Suprapubic skin (tissue), 4 donors: ENCODE measurements at regions not wholly inside any gene's neighbourhood (a gene's known extent, or its start where the extent isn't known, plus 50 kb on each side); places are given as distances from the start of the nearest gene placed in this dataset.

Experiments used
- DNase-seq, 2 donors: peaks; one replicate each; pipeline ENCODE4 v3.0.0-alpha.2; 2019; ENCODE audit warnings: low spot score in 2 of 2
- H3K27ac ChIP-seq: fragments of 200-600 bp; sonication (generic); one replicate; pipeline ENCODE4 v1.5.1; 2019
- H3K27me3 ChIP-seq: fragments of 200-600 bp; sonication (generic); one replicate; pipeline ENCODE4 v1.5.1; 2019
- H3K36me3 ChIP-seq: fragments of 200-600 bp; sonication (generic); one replicate; pipeline ENCODE4 v1.5.1; 2019
- H3K4me1 ChIP-seq: fragments of 200-600 bp; sonication (generic); one replicate; pipeline ENCODE4 v1.5.1; 2019
- H3K4me3 ChIP-seq: fragments of 200-600 bp; sonication (generic); one replicate; pipeline ENCODE4 v1.5.1; 2019; ENCODE audit warnings: mild to moderate bottlenecking
- H3K9me3 ChIP-seq: fragments of 200-600 bp; sonication (generic); one replicate; pipeline ENCODE4 v1.5.1; 2019
- CTCF ChIP-seq, 2 donors: fragments of 200-600 bp in 1 of 2; fragments of 450-650 bp in 1 of 2; sonication (generic) in 1 of 2; IDR thresholded peaks; one replicate each; pipeline ENCODE4 v1.5.1; 2016 to 2019; ENCODE audit warnings: antibody characterized with exemption in 2 of 2, mild to moderate bottlenecking in 1 of 2, moderate library complexity in 1 of 2
- EP300 ChIP-seq: sonication (generic); formaldehyde crosslinking; IDR thresholded peaks from one replicate; pipeline ENCODE4 v1.6.1; 2017; ENCODE audit warnings: antibody characterized with exemption
- POLR2A ChIP-seq, 2 donors: fragments of 450-650 bp; IDR thresholded peaks; one replicate each; pipeline ENCODE4 v1.6.1; 2017; ENCODE audit warnings: antibody characterized with exemption in 2 of 2, mild to moderate bottlenecking in 2 of 2, moderate library complexity in 2 of 2
- POLR2AphosphoS5 ChIP-seq, 3 donors: sonication (generic); formaldehyde crosslinking; IDR thresholded peaks; one replicate each; pipeline ENCODE4 v1.6.1; 2017; ENCODE audit warnings: antibody characterized with exemption in 3 of 3
- WGBS: methylation state at CpG from one replicate; pipeline ENCODE4 v1.1.5; 2018; 5-methylcytosine and 5-hydroxymethylcytosine counted together

GRCh38 chr6:113488061-113488460 lies 369.1 kb upstream of the MARCKS start:
- Histone ChIP-seq H3K9me3 (no peaks in the 10 kb centered on the region), H3K36me3 (no peaks in the 10 kb centered on the region), H3K27ac (no peak overlapping the region), H3K4me3 (no peak overlapping the region), H3K4me1 (peaks cover 7% of the 10 kb centered on the region), H3K27me3 (no peaks in the 10 kb centered on the region)
- TF ChIP-seq POLR2A (IDR thresholded peaks at IDR 0.05), result no peak
- TF ChIP-seq CTCF (IDR thresholded peaks at IDR 0.05), result no peak
- no peak for TF ChIP-seq EP300
- TF ChIP-seq POLR2AphosphoS5 (IDR thresholded peaks at IDR 0.05), result no peak
- WGBS, result 92% methylated on average over 2 of the region's 2 CpGs
- no peak for DNase-seq

GRCh38 chr6:113488812-113489685 lies 368.1 kb upstream of the MARCKS start:
- Histone ChIP-seq H3K9me3 (no peaks in the 10 kb centered on the region), H3K4me1 (peaks cover 7% of the 10 kb centered on the region), H3K27ac (no peak overlapping the region), H3K27me3 (no peaks in the 10 kb centered on the region), H3K36me3 (no peaks in the 10 kb centered on the region), H3K4me3 (no peak overlapping the region)
- TF ChIP-seq EP300 (no peak), POLR2A (IDR thresholded peaks at IDR 0.05) (no peak), CTCF (IDR thresholded peaks at IDR 0.05) (no peak), POLR2AphosphoS5 (IDR thresholded peaks at IDR 0.05) (no peak)
- 74% methylated on average over 4 of the region's 4 CpGs for WGBS
- no peak for DNase-seq

- Histone ChIP-seq H3K36me3 (no peaks in the 10 kb centered on the region), H3K4me1 (peaks cover 7% of the 10 kb centered on the region), H3K27ac (no peak overlapping the region), H3K4me3 (no peak overlapping the region), H3K9me3 (no peaks in the 10 kb centered on the region), H3K27me3 (no peaks in the 10 kb centered on the region)
- no peak for TF ChIP-seq POLR2A (IDR thresholded peaks at IDR 0.05)
- TF ChIP-seq CTCF (IDR thresholded peaks at IDR 0.05), result no peak
- no peak for TF ChIP-seq EP300
- TF ChIP-seq POLR2AphosphoS5 (IDR thresholded peaks at IDR 0.05), result no peak
- no peak for DNase-seq
- 72% methylated on average over 1 of the region's 1 CpG for WGBS
Measured at GRCh38 chr6:113489952-113490746, 367.0 kb upstream of the MARCKS start.

- Histone ChIP-seq H3K27me3 (no peaks in the 10 kb centered on the region), H3K27ac (no peak overlapping the region), H3K9me3 (no peaks in the 10 kb centered on the region), H3K36me3 (no peaks in the 10 kb centered on the region), H3K4me1 (peaks cover 7% of the 10 kb centered on the region), H3K4me3 (no peak overlapping the region)
- no peak for TF ChIP-seq EP300
- no peak for DNase-seq
- 51% methylated on average over 3 of the region's 3 CpGs for WGBS
Measured at GRCh38 chr6:113491376-113491775, 365.8 kb upstream of the MARCKS start.

GRCh38 chr6:113493991-113494390 lies 363.2 kb upstream of the MARCKS start:
- 52% methylated on average over 2 of the region's 2 CpGs for WGBS
- Histone ChIP-seq H3K27ac (no peak overlapping the region), H3K4me1 (peaks cover 4% of the 10 kb centered on the region), H3K27me3 (no peaks in the 10 kb centered on the region), H3K36me3 (no peaks in the 10 kb centered on the region), H3K9me3 (no peaks in the 10 kb centered on the region), H3K4me3 (no peak overlapping the region)
- DNase-seq, result no peak
- TF ChIP-seq POLR2A (IDR thresholded peaks at IDR 0.05) (no peak), CTCF (IDR thresholded peaks at IDR 0.05) (no peak), EP300 (no peak), POLR2AphosphoS5 (IDR thresholded peaks at IDR 0.05) (no peak)
